ENCODE measurements at regions not wholly inside any gene's neighbourhood (a gene's known extent, or its start where the extent isn't known, plus 50 kb on each side); places are given as distances from the start of the nearest gene placed in this dataset.
"Not testable (repeated sequence)": the region's sequence is repeated elsewhere in the genome, so short reads cannot be mapped to it uniquely, and the experiment has no call there.

GRCh38 chr1:199495432-199495831 lies 532.1 kb upstream of the NR5A2 start:
- intact Hi-C loops (cut with DNase I), result no loop called here
- WGBS, 2 donors, result 76 to 97% methylated on average over 3 of the region's 3 CpGs
- Histone ChIP-seq H3K27me3 (no peaks in the 10 kb centered on the region), H3K36me3 (no peaks in the 10 kb centered on the region), H3K4me3 (replicated peaks in 1 of 3) (no peak overlapping the region), H3K9me3 (no peaks in the 10 kb centered on the region), H3K27ac (no peak overlapping the region), H3K4me1 (no peaks in the 10 kb centered on the region)
- no peak for TF ChIP-seq POLR2A (IDR thresholded peaks at IDR 0.05)
- TF ChIP-seq, protein P1, sequence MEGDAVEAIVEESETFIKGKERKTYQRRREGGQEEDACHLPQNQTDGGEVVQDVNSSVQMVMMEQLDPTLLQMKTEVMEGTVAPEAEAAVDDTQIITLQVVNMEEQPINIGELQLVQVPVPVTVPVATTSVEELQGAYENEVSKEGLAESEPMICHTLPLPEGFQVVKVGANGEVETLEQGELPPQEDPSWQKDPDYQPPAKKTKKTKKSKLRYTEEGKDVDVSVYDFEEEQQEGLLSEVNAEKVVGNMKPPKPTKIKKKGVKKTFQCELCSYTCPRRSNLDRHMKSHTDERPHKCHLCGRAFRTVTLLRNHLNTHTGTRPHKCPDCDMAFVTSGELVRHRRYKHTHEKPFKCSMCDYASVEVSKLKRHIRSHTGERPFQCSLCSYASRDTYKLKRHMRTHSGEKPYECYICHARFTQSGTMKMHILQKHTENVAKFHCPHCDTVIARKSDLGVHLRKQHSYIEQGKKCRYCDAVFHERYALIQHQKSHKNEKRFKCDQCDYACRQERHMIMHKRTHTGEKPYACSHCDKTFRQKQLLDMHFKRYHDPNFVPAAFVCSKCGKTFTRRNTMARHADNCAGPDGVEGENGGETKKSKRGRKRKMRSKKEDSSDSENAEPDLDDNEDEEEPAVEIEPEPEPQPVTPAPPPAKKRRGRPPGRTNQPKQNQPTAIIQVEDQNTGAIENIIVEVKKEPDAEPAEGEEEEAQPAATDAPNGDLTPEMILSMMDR (IDR thresholded peaks at IDR 0.05), result no peak
- DNase-seq, result no peak

- intact Hi-C loops (cut with DNase I); H3K9me3 ChIP-seq; H3K27me3 ChIP-seq: not testable (repeated sequence)
Measured at GRCh38 chr1:199498802-199499201, 528.7 kb upstream of the NR5A2 start.

GRCh38 chr1:199508072-199508471 lies 519.4 kb upstream of the NR5A2 start:
- Histone ChIP-seq H3K4me3 (replicated peaks in 1 of 3) (no peak overlapping the region), H3K9me3 (no peaks in the 10 kb centered on the region), H3K36me3 (no peaks in the 10 kb centered on the region), H3K27ac (no peak overlapping the region), H3K27me3 (no peaks in the 10 kb centered on the region), H3K4me1 (no peaks in the 10 kb centered on the region)
- intact Hi-C loops (cut with DNase I), result no loop called here
- WGBS, 2 donors, result 56 to 66% methylated on average over 3 of the region's 3 CpGs
- TF ChIP-seq POLR2A (IDR thresholded peaks at IDR 0.05), result no peak
- TF ChIP-seq, protein P1 (IDR thresholded peaks at IDR 0.05), result no peak
- DNase-seq, result no peak

More at GRCh38 chr1:199498802-199499201, 528.7 kb upstream of the NR5A2 start:
- not testable (repeated sequence) for H3K4me3 ChIP-seq (replicated peaks in 1 of 3); H3K36me3 ChIP-seq; H3K27ac ChIP-seq; H3K4me1 ChIP-seq; DNase-seq
- WGBS, 2 donors, result 77 to 85% methylated on average over 1 of the region's 1 CpG

- intact Hi-C loops (cut with DNase I), result no loop called here
- H3K4me1 ChIP-seq, result no peaks in the 10 kb centered on the region
- no peaks in the 10 kb centered on the region for H3K27me3 ChIP-seq
- no peak for DNase-seq
- H3K9me3 ChIP-seq, result no peaks in the 10 kb centered on the region
- no peaks in the 10 kb centered on the region for H3K36me3 ChIP-seq
- H3K4me3 ChIP-seq (replicated peaks in 1 of 3), result no peak overlapping the region
- 80 to 86% methylated on average over 2 of the region's 2 CpGs for WGBS, 2 donors
- H3K27ac ChIP-seq, result no peak overlapping the region
- no peak for TF ChIP-seq POLR2A (IDR thresholded peaks at IDR 0.05)
- TF ChIP-seq, protein P1 (IDR thresholded peaks at IDR 0.05), result no peak
Measured at GRCh38 chr1:199508653-199509052, 518.9 kb upstream of the NR5A2 start.

DNA sequence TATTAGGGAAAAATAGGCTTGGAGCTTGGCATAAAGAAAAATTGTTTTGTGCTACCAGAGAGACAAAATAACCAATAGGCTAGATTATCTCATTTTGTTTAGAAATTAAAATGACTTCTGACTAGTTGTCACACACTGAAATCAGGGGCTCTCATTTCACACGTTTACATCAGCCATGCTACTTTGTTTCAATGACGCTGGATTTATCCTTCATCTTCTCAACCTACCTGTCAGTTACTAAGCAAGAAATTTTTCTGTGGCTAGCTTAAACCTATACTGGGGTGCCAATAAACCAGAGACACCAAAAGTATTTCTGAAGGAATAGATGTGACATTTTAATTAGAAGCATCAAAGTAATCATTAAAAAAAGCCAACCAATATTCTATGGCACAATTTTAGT lies 518.1 kb upstream of the NR5A2 start:
- Histone ChIP-seq H3K9me3 (no peaks in the 10 kb centered on the region), H3K4me1 (no peaks in the 10 kb centered on the region), H3K4me3 (replicated peaks in 1 of 3) (no peak overlapping the region), H3K36me3 (no peaks in the 10 kb centered on the region), H3K27me3 (no peaks in the 10 kb centered on the region), H3K27ac (no peak overlapping the region)
- no peak for DNase-seq
- 95 to 98% methylated on average over 2 of the region's 2 CpGs for WGBS, 2 donors
- intact Hi-C loops (cut with DNase I), result no loop called here
- TF ChIP-seq, protein P1 (IDR thresholded peaks at IDR 0.05), result no peak
- no peak for TF ChIP-seq POLR2A (IDR thresholded peaks at IDR 0.05)

- no peak for DNase-seq
- H3K36me3 ChIP-seq, result no peaks in the 10 kb centered on the region
- no peaks in the 10 kb centered on the region for H3K4me1 ChIP-seq
- whole genome bisulfite sequencing, 2 donors, result 74 to 93% methylated on average over 5 of the region's 5 CpGs
- H3K27ac ChIP-seq, result no peak overlapping the region
- no peak overlapping the region for H3K4me3 ChIP-seq (replicated peaks in 1 of 3)
- no peaks in the 10 kb centered on the region for H3K9me3 ChIP-seq
- H3K27me3 ChIP-seq, result no peaks in the 10 kb centered on the region
- intact Hi-C loops (cut with DNase I), result no loop called here
- TF ChIP-seq, protein P1 (IDR thresholded peaks at IDR 0.05), result no peak
- no peak for TF ChIP-seq POLR2A (IDR thresholded peaks at IDR 0.05)
Measured at GRCh38 chr1:199510314-199510713, 517.2 kb upstream of the NR5A2 start.

Data from thyroid gland (tissue), 4 donors.